GM06990 (cell line): ENCODE measurements at regions not wholly inside any gene's neighbourhood (a gene's known extent, or its start where the extent isn't known, plus 50 kb on each side); places are given as distances from the start of the nearest gene placed in this dataset.

Source experiments
- DNase-seq: peaks from one replicate; pipeline ENCODE4 v3.0.0-alpha.2; 2011; ENCODE audit not compliant: insufficient read length; ENCODE audit errors: extremely low read depth
- H3K27me3 ChIP-seq: replicated peaks from 2 replicates; pipeline ENCODE4 v1.6.0; 2011; ENCODE audit warnings: low read length; ENCODE audit not compliant: control insufficient read depth, insufficient read depth
- H3K36me3 ChIP-seq: 2 replicates; pipeline ENCODE4 v1.5.1; 2011; ENCODE audit warnings: low read length; ENCODE audit not compliant: control insufficient read depth, insufficient read depth
- H3K4me3 ChIP-seq: replicated peaks from 2 replicates; pipeline ENCODE4 v1.5.1; 2011; ENCODE audit warnings: low read depth, mild to moderate bottlenecking, control low read depth, low read length
- CTCF ChIP-seq: IDR thresholded peaks from 2 replicates; pipeline ENCODE4 v1.5.1; 2011; ENCODE audit warnings: low read length, control low read depth, mild to moderate bottlenecking, inconsistent platforms; ENCODE audit not compliant: insufficient read depth, poor library complexity, severe bottlenecking

DNA sequence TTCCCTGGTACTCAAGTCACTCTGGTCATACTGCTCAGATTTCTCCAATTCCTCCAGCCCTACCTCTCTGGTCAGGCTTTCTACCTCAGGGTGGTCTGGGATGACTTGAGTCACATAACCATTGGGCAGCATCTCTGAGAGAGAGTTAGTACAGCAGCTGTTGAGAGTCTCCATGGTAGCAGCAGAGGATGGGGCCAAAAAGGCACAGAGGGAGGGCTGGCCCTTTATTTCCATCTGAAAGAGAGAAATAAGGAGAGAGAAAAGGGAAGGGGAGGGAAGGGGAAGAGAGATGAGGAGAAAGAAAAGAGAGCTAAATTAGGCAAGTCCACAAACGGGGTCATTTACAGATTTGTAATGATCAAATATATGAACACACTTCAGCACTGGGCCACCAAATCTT, 149.1 kb upstream of the ARHGEF9 start:
- H3K4me3 ChIP-seq, result no peak overlapping the region
- H3K27me3 ChIP-seq, result no peaks in the 10 kb centered on the region
- H3K36me3 ChIP-seq, result no peaks in the 10 kb centered on the region
- no peak for DNase-seq
- TF ChIP-seq CTCF, result no peak

DNA sequence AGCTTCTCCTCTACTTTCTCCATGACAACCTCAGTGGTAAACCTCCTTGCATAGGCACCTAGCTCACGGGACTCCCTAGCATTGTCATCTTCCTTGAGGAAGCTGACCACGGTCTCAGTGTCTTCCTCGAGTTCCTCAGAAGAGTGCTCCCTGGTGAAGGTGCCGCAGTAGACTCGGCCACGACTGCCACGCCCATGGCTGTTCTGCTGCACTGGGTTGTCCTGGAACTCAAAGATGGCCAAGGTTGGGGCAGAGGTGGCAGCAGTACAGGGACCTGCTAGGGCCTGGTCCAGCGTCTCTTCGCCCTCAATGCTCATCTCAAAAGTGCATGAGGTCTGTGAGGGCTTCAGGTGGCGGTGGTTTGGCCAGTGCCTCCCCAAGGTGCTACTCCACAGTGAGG, 147.9 kb upstream of the ARHGEF9 start:
- no peaks in the 10 kb centered on the region for H3K27me3 ChIP-seq
- DNase-seq, result no peak
- no peak overlapping the region for H3K4me3 ChIP-seq
- no peak for TF ChIP-seq CTCF
- H3K36me3 ChIP-seq, result no peaks in the 10 kb centered on the region

- Histone ChIP-seq H3K27me3 (no peaks in the 10 kb centered on the region), H3K36me3 (no peaks in the 10 kb centered on the region), H3K4me3 (no peak overlapping the region)
- DNase-seq, result no peak
- no peak for TF ChIP-seq CTCF
Observed at GRCh38 chrX:63932006-63932405, 147.0 kb upstream of the ARHGEF9 start.

GRCh38 chrX:63930140-63930539, 145.1 kb upstream of the ARHGEF9 start:
- no peak for DNase-seq
- no peak overlapping the region for H3K4me3 ChIP-seq

GRCh38 chrX:63929608-63930007, 144.6 kb upstream of the ARHGEF9 start:
- H3K4me3 ChIP-seq, result no peak overlapping the region
- no peaks in the 10 kb centered on the region for H3K36me3 ChIP-seq
- no peaks in the 10 kb centered on the region for H3K27me3 ChIP-seq
- no peak for TF ChIP-seq CTCF
- DNase-seq, result no peak

More at GRCh38 chrX:63930140-63930539, 145.1 kb upstream of the ARHGEF9 start:
- H3K27me3 ChIP-seq, result no peaks in the 10 kb centered on the region
- no peak for TF ChIP-seq CTCF
- H3K36me3 ChIP-seq, result no peaks in the 10 kb centered on the region

- DNase-seq, result no peak
- Histone ChIP-seq H3K4me3 (no peak overlapping the region), H3K36me3 (no peaks in the 10 kb centered on the region), H3K27me3 (no peaks in the 10 kb centered on the region)
- no peak for TF ChIP-seq CTCF
Observed at GRCh38 chrX:63927848-63928247, 142.8 kb upstream of the ARHGEF9 start.
